Transverse colon (tissue), 3 donors: ENCODE measurements at regions not wholly inside any gene's neighbourhood (a gene's known extent, or its start where the extent isn't known, plus 50 kb on each side); places are given as distances from the start of the nearest gene placed in this dataset.

Experiments
- POLR2A ChIP-seq: fragments of 450-650 bp; IDR thresholded peaks from one replicate; pipeline ENCODE4 v1.6.1; 2016; ENCODE audit warnings: antibody characterized with exemption, mild to moderate bottlenecking, moderate library complexity
- TF ChIP-seq, protein P1 (sequence below), 5 experiments: fragments of 200-600 bp in 3 of 5; fragments of 450-650 bp in 2 of 5; sonication (generic) in 3 of 5; IDR thresholded peaks; 1 replicate in 2 of 5; 2 replicates in 3 of 5; pipeline ENCODE4 v1.5.1; 2016 to 2017; ENCODE audit warnings: antibody characterized with exemption in 5 of 5, inconsistent platforms in 3 of 5, mild to moderate bottlenecking in 2 of 5, moderate library complexity in 1 of 5

DNA sequence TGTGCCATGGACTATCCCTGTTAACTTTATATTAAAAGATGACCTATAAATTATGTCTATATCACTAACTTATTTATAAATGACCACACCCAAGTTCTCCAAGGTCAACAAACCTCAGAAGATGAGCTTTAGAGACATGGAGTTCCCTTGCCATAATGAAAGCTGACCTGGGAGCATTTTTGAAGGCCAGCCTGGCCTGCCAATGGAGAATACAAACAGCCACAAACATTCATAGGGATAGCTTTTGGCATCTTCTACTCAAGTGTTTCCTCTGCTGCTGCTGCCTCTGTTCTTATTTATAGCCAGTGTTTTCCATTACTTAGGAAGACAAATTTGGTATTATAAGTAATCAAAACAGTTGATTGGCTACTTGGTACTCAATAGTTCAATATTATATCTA, 117.3 kb upstream of the ADAMTS19 start:
- TF ChIP-seq, protein P1, sequence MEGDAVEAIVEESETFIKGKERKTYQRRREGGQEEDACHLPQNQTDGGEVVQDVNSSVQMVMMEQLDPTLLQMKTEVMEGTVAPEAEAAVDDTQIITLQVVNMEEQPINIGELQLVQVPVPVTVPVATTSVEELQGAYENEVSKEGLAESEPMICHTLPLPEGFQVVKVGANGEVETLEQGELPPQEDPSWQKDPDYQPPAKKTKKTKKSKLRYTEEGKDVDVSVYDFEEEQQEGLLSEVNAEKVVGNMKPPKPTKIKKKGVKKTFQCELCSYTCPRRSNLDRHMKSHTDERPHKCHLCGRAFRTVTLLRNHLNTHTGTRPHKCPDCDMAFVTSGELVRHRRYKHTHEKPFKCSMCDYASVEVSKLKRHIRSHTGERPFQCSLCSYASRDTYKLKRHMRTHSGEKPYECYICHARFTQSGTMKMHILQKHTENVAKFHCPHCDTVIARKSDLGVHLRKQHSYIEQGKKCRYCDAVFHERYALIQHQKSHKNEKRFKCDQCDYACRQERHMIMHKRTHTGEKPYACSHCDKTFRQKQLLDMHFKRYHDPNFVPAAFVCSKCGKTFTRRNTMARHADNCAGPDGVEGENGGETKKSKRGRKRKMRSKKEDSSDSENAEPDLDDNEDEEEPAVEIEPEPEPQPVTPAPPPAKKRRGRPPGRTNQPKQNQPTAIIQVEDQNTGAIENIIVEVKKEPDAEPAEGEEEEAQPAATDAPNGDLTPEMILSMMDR (IDR thresholded peaks at IDR 0.05), result no peak
- TF ChIP-seq POLR2A, result no peak
